ENCODE measurements at regions not wholly inside any gene's neighbourhood (a gene's known extent, or its start where the extent isn't known, plus 50 kb on each side); places are given as distances from the start of the nearest gene placed in this dataset.

GRCh38 chr2:234678711-234679110 lies 181.8 kb upstream of the ARL4C start:
- no peak for TF ChIP-seq CTCF (IDR thresholded peaks at IDR 0.05)
- Histone ChIP-seq H3K27ac (no peak overlapping the region), H3K27me3 (no peaks in the 10 kb centered on the region), H3K36me3 (no peaks in the 10 kb centered on the region), H3K4me3 (no peak overlapping the region), H3K9me3 (no peaks in the 10 kb centered on the region), H3K4me1 (peaks cover 29% of the 10 kb centered on the region)
- intact Hi-C loops (cut with DNase I) = no loop called here
- peak in 1 of 2 donors; percentile 58 for DNase-seq (ENCODE audit: extremely low spot score in 2 of 2)

GRCh38 chr2:234677758-234678538 lies 181.1 kb upstream of the ARL4C start:
- Histone ChIP-seq H3K9me3 (no peaks in the 10 kb centered on the region), H3K36me3 (no peaks in the 10 kb centered on the region), H3K4me3 (no peak overlapping the region), H3K27me3 (no peaks in the 10 kb centered on the region), H3K27ac (no peak overlapping the region), H3K4me1 (peaks cover 30% of the 10 kb centered on the region)
- intact Hi-C loops (cut with DNase I) = no loop called here
- TF ChIP-seq POLR2A (IDR thresholded peaks at IDR 0.05) (no peak), CTCF (IDR thresholded peaks at IDR 0.05) (no peak), POLR2AphosphoS5 (IDR thresholded peaks at IDR 0.05; ENCODE audit: insufficient read depth in 1 of 2, low read depth in 1 of 2) (no peak)
- peak in 1 of 2 donors; percentile 47 for DNase-seq (ENCODE audit: extremely low spot score in 2 of 2)

- Histone ChIP-seq H3K27me3 (no peaks in the 10 kb centered on the region), H3K4me3 (no peak overlapping the region), H3K9me3 (no peaks in the 10 kb centered on the region), H3K36me3 (no peaks in the 10 kb centered on the region), H3K27ac (no peak overlapping the region), H3K4me1 (peaks cover 30% of the 10 kb centered on the region)
- DNase-seq (ENCODE audit: extremely low spot score in 2 of 2) = peak in 1 of 2 donors; percentile 32
- intact Hi-C loops (cut with DNase I) = no loop called here
- TF ChIP-seq POLR2A (IDR thresholded peaks at IDR 0.05) = no peak
- no peak for TF ChIP-seq POLR2AphosphoS5 (IDR thresholded peaks at IDR 0.05; ENCODE audit: insufficient read depth in 1 of 2, low read depth in 1 of 2)
- TF ChIP-seq CTCF (IDR thresholded peaks at IDR 0.05) = no peak
Measured at GRCh38 chr2:234676783-234677450, 180.0 kb upstream of the ARL4C start.

GRCh38 chr2:234676109-234676782 lies 179.4 kb upstream of the ARL4C start:
- Histone ChIP-seq H3K27ac (no peak overlapping the region), H3K36me3 (no peaks in the 10 kb centered on the region), H3K4me3 (no peak overlapping the region), H3K4me1 (peaks cover 30% of the 10 kb centered on the region), H3K9me3 (no peaks in the 10 kb centered on the region), H3K27me3 (no peaks in the 10 kb centered on the region)
- no peak for TF ChIP-seq POLR2AphosphoS5 (IDR thresholded peaks at IDR 0.05; ENCODE audit: insufficient read depth in 1 of 2, low read depth in 1 of 2)
- TF ChIP-seq POLR2A (IDR thresholded peaks at IDR 0.05) = no peak
- no peak for TF ChIP-seq CTCF (IDR thresholded peaks at IDR 0.05)
- intact Hi-C loops (cut with DNase I) = no loop called here
- DNase-seq (ENCODE audit: extremely low spot score in 2 of 2) = peak in 1 of 2 donors; percentile 37

Data from vagina (tissue), 2 donors.